GM19025 (cell line): ENCODE measurements at regions not wholly inside any gene's neighbourhood (a gene's known extent, or its start where the extent isn't known, plus 50 kb on each side); places are given as distances from the start of the nearest gene placed in this dataset.

Experiments used
- ATAC-seq: cut with Tn5 transposase; IDR thresholded peaks from one replicate; pipeline ENCODE4 v1.9.1; 2021; ENCODE audit warnings: mild to moderate bottlenecking, low read depth, moderate library complexity; ENCODE audit not compliant: unreplicated experiment

DNA sequence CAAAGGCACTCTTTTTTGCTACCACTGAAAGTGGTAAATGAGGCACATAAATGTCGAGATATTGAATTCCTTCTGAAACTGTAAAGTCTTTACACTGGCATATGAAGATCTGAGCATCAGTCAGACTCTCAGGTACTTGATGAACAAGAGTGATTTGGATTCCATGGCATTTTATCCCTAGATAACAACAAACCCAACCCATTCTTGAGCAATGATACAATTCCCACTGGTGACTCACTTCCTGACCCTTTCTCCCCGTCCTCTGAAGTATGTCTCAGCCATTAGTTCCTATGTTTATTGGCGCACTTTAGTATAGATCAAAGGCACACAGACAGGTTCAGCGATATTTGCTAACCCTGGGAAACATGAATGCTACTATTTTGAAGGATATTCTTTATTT lies 147.0 kb upstream of the RBFOX1 start:
- no peak for ATAC-seq

- ATAC-seq = no peak
These were observed 147.5 kb upstream of the RBFOX1 start for GRCh38 chr16:7185165-7185564.

- ATAC-seq = no peak
These were observed 148.9 kb upstream of the RBFOX1 start for GRCh38 chr16:7183768-7184167.

DNA sequence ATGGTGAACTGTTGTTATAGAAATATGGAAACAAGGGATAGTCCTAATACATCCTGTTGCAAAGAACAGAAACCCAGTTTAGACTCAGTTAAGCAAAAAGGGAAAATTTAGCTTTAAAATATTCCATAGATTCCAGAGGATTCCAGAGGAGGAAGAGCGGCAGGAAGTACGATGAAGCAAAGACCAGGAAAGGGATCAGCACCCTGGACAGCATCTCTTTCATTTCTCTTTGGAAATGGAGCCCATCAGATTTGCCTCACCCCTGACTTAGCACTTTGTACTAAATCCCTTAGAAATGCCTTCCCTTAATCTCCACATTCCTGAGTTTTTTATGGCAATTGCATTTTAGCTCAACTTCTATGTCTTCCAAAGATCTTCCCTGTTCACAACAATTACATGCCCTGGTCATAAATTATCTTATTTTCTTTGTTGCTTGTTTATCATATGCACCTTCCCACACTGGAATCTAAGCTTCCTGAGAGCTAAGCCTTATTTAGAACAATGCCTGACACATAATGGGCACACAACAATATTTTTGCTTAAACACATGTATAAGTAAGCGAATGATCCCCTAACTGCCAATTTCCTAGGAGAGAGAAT lies 150.0 kb upstream of the RBFOX1 start:
- no peak for ATAC-seq

- no peak for ATAC-seq
These were observed 154.8 kb upstream of the RBFOX1 start for GRCh38 chr16:7177875-7178274.

GRCh38 chr16:7171151-7171550 lies 161.5 kb upstream of the RBFOX1 start:
- ATAC-seq = no peak

DNA sequence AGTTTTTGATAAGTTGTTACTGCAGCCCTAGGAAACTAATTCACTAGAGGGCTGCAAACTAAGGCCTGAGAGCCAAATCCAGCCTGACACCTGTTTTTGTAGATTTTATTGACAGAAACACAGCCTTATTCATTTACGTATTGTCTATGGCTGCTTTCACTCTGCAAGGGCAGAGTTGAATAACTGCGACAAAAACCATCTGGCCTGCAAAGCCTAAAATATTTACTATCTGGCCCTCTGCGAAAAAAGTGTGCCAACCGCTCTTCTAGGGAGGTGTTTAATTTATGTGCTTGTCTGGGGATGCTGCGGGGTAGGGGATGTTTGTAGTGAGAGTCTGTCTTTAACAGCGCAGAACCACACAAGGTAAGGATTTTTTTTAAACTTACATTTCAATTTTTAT lies 165.0 kb upstream of the RBFOX1 start:
- no peak for ATAC-seq

DNA sequence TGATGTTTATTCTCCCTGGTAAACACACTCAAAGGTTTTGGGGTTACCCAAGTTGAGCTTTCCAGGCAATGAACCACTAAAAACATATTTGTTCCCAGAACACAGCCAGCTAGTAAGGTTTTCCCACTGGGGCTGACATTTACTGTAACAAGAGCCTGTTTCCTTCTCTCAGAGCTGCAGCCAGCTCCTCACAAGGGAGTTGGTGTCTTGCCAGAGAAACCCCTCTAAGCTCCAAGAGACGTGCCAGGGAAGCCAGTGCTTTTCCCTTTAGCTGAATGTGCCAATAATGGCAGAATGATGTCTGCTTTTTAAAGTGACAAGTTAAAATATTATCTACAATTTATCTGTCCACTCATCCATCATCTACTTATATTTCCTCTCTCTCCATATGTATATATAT lies 170.8 kb upstream of the RBFOX1 start:
- no peak for ATAC-seq

DNA sequence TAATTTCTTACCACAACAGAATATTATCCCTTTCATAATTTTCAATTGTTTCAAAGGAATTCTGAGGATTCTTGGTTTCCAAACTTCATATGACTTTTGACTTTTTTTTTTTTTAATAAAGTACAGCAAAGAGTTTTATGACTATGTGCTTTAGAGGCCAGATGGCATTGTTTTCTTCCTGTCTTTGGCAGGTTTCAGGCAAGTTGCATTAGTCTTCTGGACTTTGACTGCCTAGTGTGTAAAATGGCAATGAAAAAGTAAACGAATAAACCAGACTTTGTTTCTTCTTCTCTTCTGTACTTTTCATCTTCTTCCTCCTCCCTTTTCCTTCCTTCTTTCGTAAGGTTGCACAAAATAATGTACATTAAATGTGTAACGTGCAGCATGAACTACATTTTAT lies 172.6 kb upstream of the RBFOX1 start:
- no peak for ATAC-seq

GRCh38 chr16:7158481-7158880 lies 174.2 kb upstream of the RBFOX1 start:
- no peak for ATAC-seq

GRCh38 chr16:7150230-7150629 lies 182.4 kb upstream of the RBFOX1 start:
- ATAC-seq = no peak

- ATAC-seq = no peak
These were observed 184.0 kb upstream of the RBFOX1 start for GRCh38 chr16:7148606-7149005.

- no peak for ATAC-seq
These were observed 191.7 kb upstream of the RBFOX1 start for GRCh38 chr16:7140899-7141298.

DNA sequence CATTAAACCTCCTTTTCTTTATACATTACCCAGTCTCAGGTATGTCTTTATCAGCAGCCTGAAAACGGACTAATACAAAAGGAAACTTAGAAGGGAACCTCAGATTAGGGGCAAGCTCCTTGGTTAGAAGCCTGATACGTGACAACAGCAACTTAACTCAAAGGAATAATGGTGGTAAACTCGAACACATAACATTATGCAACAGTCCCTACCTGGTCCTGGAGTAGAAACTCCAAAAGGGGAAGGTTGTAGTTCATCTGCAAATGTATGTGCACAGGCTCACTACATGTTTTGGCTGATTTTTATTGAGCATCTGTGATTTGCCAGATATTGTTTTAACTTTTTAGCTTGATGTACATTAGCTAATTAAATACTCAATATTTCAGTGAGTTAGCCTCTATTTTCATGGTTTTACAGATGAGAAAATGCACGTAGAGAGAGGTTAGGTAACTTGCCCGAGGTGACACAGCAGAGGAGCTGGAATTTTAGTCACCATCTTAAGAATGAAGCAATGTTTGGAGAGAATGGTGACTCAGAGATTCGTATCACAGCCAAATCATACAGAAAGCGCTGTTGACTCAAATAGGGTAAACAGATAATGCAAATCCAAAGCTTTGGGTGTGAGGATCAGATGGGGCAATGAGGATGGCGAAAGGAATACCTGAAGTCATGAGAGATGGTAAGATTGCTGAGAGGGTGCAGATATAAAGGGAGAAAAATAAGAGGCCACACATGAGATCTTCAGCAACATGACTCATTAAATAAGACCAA lies 194.9 kb upstream of the RBFOX1 start:
- no peak for ATAC-seq

DNA sequence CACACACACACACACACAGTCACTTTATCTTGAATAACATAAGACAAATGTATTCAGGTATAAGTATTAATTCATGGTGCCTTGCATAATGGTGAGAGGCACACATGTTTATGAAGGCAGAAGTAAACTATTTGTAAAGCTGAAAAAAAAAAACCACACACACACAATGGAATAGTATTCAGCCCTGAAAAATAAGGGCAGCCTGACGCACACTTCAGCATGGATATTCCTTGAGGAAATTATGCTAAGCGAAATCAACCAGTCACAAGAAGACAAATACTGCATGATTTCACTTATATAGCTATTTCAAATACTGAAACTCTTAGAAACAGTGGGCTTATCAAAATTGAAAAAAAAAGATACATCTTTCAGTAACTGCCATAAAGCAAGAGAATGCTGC lies 200.2 kb upstream of the RBFOX1 start:
- no peak for ATAC-seq

- no peak for ATAC-seq
These were observed 207.9 kb upstream of the RBFOX1 start for GRCh38 chr16:7124701-7125100.

DNA sequence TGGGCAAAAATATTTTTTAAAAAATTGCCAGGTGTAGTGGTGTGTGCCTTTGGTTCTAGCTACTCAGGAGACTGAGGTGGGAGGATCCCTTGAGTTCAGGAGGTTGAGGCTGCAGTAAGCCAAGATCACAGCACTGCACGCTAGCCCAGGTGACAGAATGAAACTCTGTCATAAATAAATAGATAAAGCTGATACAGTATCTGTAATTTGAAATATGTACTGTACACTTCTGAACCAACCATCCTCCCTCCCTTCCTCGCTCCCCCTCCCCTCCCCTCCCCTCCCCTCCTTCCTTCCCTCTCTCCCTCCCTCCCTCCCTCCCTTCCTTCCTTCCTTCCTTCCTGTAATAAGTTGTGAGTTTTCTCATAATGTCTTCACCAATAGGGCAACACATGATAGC lies 208.4 kb upstream of the RBFOX1 start:
- no peak for ATAC-seq

DNA sequence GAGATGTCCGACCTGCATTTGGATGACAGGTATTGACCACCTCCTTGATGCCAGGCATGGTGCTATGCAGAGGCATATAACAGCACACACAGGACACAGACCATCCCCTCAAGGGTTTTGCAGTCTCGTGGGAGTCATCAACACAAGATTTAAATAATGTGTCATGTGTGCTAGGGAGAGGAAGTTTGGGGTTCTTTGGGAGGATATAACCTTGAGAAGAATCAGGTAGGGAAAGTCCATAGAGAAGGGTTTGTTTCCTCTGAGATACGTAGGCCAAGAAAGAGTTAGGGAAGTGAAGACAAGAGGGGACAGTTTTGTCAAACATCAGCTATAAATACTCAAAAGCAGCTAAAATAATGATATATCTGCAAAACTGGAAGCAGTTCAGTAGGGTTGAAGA lies 215.9 kb upstream of the RBFOX1 start:
- no peak for ATAC-seq

- no peak for ATAC-seq
These were observed 216.7 kb upstream of the RBFOX1 start for GRCh38 chr16:7115898-7116297.

DNA sequence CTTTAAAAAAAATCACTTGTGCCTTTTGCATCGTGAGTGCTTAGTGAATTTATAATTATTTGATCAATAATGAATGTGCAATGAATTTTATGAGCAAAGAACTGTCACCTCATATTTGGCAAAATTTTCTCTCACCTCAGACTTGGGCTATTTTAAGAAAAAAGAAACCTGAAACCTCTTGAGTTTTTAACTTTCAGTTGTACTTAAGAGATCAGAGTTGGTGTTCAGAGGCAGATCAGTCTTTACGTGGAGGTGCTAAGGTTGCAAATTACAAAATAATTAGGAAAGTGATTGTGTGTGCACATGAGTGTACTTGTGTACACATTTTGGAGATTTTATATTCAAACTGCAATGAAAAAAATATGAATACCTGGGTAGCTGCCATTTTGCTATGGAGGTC lies 218.7 kb upstream of the RBFOX1 start:
- ATAC-seq = no peak

GRCh38 chr16:7113395-7113794 lies 219.2 kb upstream of the RBFOX1 start:
- no peak for ATAC-seq

DNA sequence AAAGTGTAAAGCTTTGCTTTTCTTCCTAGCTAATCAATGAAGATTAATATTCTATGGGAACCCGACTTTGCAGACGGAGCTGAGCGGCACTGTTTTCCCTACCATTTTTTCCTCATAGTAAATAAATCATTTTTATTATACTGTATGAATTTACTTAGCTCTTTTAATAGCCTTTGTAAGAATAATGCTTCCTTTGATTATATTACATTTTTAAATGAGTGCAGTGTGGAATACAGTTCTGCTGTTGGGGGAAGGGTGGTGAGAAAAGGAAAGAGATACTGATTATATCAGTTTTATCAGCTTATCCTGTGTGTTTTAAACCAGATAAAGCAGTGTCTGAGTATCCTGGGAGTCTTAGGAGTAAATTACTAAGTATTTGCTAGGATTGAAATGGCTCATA lies 221.4 kb upstream of the RBFOX1 start:
- no peak for ATAC-seq
